ENCODE measurements at regions not wholly inside any gene's neighbourhood (a gene's known extent, or its start where the extent isn't known, plus 50 kb on each side); places are given as distances from the start of the nearest gene placed in this dataset.

DNA sequence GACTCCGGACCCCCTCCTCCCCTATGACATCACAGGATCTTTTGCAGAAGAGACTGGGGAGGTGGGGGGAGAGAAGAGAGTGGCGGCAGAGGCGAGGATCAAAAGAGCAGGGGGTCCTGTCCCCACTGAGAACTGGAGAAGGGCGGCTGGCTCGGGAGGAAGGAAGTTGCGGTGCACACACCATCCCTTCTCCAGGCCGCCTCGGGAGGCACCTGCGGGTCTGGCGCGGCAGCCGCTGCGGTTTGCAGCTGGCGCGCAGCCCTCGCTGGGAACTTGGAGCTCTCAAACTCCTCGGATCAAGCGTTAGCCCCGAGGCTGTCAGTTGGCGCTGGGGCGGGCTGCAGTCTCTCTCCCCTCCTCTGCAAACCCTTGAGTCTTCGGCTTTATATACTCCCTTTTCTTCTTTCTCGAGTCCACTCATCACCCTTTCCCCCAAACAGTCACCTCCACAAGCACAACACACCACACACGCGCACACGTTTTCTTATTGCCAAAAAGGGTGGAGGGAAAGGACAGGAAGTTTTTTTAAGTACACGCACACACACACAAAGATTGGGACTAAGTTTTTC lies 180.7 kb downstream of the TBXT start:
- Histone ChIP-seq H3K4me1 (ENCODE audit: insufficient read depth) (peaks cover 11% of the 10 kb centered on the region), H3K79me2 (no peaks in the 10 kb centered on the region), H3K27me3 (peaks cover 84% of the 10 kb centered on the region), H3K4me2 (peak overlapping the region; percentile 87), H3K36me3 (replicated peaks; ENCODE audit: insufficient read depth, low read depth) (no peaks in the 10 kb centered on the region), H3K9me3 (ENCODE audit: low read depth) (no peaks in the 10 kb centered on the region), H4K20me1 (ENCODE audit: insufficient read depth, poor library complexity, severe bottlenecking) (no peaks in the 10 kb centered on the region), H3K4me3 (peak overlapping the region; percentile 15), H3K9me2 (replicated peaks; ENCODE audit: insufficient read depth) (no peaks in the 10 kb centered on the region), H2AFZ (no peak overlapping the region), H3K27ac (no peak overlapping the region)
- WGBS (ENCODE audit: low lambda C conversion rate, missing lambda C conversion rate) = 3% methylated on average over 15 of the region's 27 CpGs
- no peak for TF ChIP-seq EZH2phosphoT487 (IDR thresholded peaks at IDR 0.05; ENCODE audit: low read depth, severe bottlenecking, unreplicated experiment)
- TF ChIP-seq, protein P1, sequence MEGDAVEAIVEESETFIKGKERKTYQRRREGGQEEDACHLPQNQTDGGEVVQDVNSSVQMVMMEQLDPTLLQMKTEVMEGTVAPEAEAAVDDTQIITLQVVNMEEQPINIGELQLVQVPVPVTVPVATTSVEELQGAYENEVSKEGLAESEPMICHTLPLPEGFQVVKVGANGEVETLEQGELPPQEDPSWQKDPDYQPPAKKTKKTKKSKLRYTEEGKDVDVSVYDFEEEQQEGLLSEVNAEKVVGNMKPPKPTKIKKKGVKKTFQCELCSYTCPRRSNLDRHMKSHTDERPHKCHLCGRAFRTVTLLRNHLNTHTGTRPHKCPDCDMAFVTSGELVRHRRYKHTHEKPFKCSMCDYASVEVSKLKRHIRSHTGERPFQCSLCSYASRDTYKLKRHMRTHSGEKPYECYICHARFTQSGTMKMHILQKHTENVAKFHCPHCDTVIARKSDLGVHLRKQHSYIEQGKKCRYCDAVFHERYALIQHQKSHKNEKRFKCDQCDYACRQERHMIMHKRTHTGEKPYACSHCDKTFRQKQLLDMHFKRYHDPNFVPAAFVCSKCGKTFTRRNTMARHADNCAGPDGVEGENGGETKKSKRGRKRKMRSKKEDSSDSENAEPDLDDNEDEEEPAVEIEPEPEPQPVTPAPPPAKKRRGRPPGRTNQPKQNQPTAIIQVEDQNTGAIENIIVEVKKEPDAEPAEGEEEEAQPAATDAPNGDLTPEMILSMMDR (IDR thresholded peaks at IDR 0.05; ENCODE audit: poor library complexity) = no peak
- peak; percentile 33 for TF ChIP-seq EZH2 (IDR thresholded peaks at IDR 0.05; ENCODE audit: borderline replicate concordance)
- no peak for DNase-seq (ENCODE audit: low spot score)

GRCh38 chr6:165986311-165986913 lies 181.2 kb downstream of the TBXT start:
- peaks cover 11% of the 10 kb centered on the region for H3K4me1 ChIP-seq (ENCODE audit: insufficient read depth)
- no peaks in the 10 kb centered on the region for H3K9me2 ChIP-seq (replicated peaks; ENCODE audit: insufficient read depth)
- no peaks in the 10 kb centered on the region for H3K79me2 ChIP-seq
- no peaks in the 10 kb centered on the region for H4K20me1 ChIP-seq (ENCODE audit: insufficient read depth, poor library complexity, severe bottlenecking)
- no peak overlapping the region for H2AFZ ChIP-seq
- no peak overlapping the region for H3K4me3 ChIP-seq
- H3K27ac ChIP-seq = no peak overlapping the region
- H3K27me3 ChIP-seq = peaks cover 82% of the 10 kb centered on the region
- H3K4me2 ChIP-seq = peak overlapping the region; percentile 87
- 1% methylated on average over 5 of the region's 8 CpGs for WGBS (ENCODE audit: low lambda C conversion rate, missing lambda C conversion rate)
- H3K36me3 ChIP-seq (replicated peaks; ENCODE audit: insufficient read depth, low read depth) = no peaks in the 10 kb centered on the region
- no peak for DNase-seq (ENCODE audit: low spot score)
- TF ChIP-seq, protein P1 (IDR thresholded peaks at IDR 0.05; ENCODE audit: poor library complexity) = no peak
- TF ChIP-seq EZH2 (IDR thresholded peaks at IDR 0.05; ENCODE audit: borderline replicate concordance) = no peak
- TF ChIP-seq EZH2phosphoT487 (IDR thresholded peaks at IDR 0.05; ENCODE audit: low read depth, severe bottlenecking, unreplicated experiment) = no peak
- no peaks in the 10 kb centered on the region for H3K9me3 ChIP-seq (ENCODE audit: low read depth)

DNA sequence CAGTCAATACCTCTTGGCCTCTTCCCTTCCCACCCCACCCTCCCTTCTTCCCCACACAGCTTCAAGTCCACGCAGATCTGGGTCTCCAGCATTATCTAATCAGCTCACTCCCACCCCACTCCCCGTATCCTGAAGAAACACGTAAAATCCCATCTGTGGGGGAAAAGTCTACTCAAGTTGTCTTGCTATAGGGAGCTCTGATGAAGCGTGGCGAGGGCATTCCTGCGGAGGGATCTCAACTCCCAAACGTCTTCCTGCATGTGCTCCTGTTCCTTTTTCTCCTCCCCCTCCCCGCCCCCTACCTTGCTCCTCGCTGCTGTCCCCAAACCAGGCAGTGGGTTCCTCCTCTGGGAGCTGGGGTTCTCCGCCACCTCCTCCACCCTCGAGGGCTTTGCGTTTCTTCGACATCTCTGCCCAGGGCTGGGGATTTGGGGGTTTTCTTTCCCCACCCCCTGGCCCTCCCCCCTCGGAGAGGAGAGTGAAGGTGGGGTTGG lies 181.8 kb downstream of the TBXT start:
- Histone ChIP-seq H3K4me3 (no peak overlapping the region), H3K4me1 (ENCODE audit: insufficient read depth) (peaks cover 11% of the 10 kb centered on the region), H3K9me2 (replicated peaks; ENCODE audit: insufficient read depth) (no peaks in the 10 kb centered on the region), H3K4me2 (no peak overlapping the region), H3K27ac (no peak overlapping the region), H3K79me2 (no peaks in the 10 kb centered on the region), H2AFZ (no peak overlapping the region), H3K9me3 (ENCODE audit: low read depth) (no peaks in the 10 kb centered on the region), H3K27me3 (peaks cover 77% of the 10 kb centered on the region), H3K36me3 (replicated peaks; ENCODE audit: insufficient read depth, low read depth) (no peaks in the 10 kb centered on the region), H4K20me1 (ENCODE audit: insufficient read depth, poor library complexity, severe bottlenecking) (no peaks in the 10 kb centered on the region)
- TF ChIP-seq EZH2phosphoT487 (IDR thresholded peaks at IDR 0.05; ENCODE audit: low read depth, severe bottlenecking, unreplicated experiment) (no peak), EZH2 (IDR thresholded peaks at IDR 0.05; ENCODE audit: borderline replicate concordance) (no peak)
- TF ChIP-seq, protein P1 (IDR thresholded peaks at IDR 0.05; ENCODE audit: poor library complexity) = no peak
- no peak for DNase-seq (ENCODE audit: low spot score)
- WGBS (ENCODE audit: low lambda C conversion rate, missing lambda C conversion rate) = 8% methylated on average over 10 of the region's 14 CpGs

Data from hepatocyte (in vitro differentiated cells).